Fibroblast of lung (primary cell): ENCODE measurements at regions not wholly inside any gene's neighbourhood (a gene's known extent, or its start where the extent isn't known, plus 50 kb on each side); places are given as distances from the start of the nearest gene placed in this dataset.

Source experiments
- EZH2 ChIP-seq: IDR thresholded peaks from 2 replicates; pipeline ENCODE4 v1.5.1; 2012; ENCODE audit warnings: low read length, control low read depth, mild to moderate bottlenecking; ENCODE audit errors: missing control alignments
- TF ChIP-seq, protein P1 (sequence below), 2 donors: IDR thresholded peaks in 1 of 2; conservative IDR thresholded peaks in 1 of 2; 1 replicate in 1 of 2; 2 replicates in 1 of 2; pipeline ENCODE4 v1.5.1; 2011 to 2012; ENCODE audit warnings: low read length in 2 of 2, control low read depth in 1 of 2, inconsistent platforms in 1 of 2, low read depth in 1 of 2, mild to moderate bottlenecking in 1 of 2

DNA sequence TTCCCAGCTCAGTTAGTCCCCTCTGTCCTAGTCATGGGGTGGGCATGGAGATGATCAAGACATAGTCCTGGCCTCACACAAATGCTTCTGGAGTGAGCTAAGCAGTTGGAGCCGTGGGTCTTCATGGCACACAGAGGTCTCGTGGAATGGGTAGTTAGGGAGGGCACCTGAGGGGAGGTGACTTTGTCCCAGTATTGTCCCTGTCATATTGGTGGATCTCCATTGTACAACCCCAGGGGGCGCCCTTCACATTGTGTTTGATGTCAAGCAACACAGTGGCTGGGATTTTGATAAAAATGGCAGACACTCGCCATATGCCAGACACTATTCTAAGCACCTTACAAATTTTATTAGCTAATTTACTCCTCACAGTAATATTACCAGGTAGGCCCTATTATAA is 175.4 kb upstream of the LHX5 start:
- TF ChIP-seq, protein P1, sequence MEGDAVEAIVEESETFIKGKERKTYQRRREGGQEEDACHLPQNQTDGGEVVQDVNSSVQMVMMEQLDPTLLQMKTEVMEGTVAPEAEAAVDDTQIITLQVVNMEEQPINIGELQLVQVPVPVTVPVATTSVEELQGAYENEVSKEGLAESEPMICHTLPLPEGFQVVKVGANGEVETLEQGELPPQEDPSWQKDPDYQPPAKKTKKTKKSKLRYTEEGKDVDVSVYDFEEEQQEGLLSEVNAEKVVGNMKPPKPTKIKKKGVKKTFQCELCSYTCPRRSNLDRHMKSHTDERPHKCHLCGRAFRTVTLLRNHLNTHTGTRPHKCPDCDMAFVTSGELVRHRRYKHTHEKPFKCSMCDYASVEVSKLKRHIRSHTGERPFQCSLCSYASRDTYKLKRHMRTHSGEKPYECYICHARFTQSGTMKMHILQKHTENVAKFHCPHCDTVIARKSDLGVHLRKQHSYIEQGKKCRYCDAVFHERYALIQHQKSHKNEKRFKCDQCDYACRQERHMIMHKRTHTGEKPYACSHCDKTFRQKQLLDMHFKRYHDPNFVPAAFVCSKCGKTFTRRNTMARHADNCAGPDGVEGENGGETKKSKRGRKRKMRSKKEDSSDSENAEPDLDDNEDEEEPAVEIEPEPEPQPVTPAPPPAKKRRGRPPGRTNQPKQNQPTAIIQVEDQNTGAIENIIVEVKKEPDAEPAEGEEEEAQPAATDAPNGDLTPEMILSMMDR (conservative IDR thresholded peaks at IDR 0.05 in 1 of 2, IDR thresholded peaks at IDR 0.05 in 1 of 2; ENCODE audit: low read depth in 1 of 2, low read length in 2 of 2), result no peak
- no peak for TF ChIP-seq EZH2
